ENCODE measurements at regions not wholly inside any gene's neighbourhood (a gene's known extent, or its start where the extent isn't known, plus 50 kb on each side); places are given as distances from the start of the nearest gene placed in this dataset.
"Not testable (repeated sequence)": the region's sequence is repeated elsewhere in the genome, so short reads cannot be mapped to it uniquely, and the experiment has no call there.

GRCh38 chr10:47699854-47700253, 63.5 kb downstream of the SYT15B start:
- TF ChIP-seq CTCF (IDR thresholded peaks at IDR 0.05; ENCODE audit: insufficient read depth, low read length); GABPA (IDR thresholded peaks at IDR 0.05; ENCODE audit: low read depth): not testable (repeated sequence)
